ENCODE measurements at regions not wholly inside any gene's neighbourhood (a gene's known extent, or its start where the extent isn't known, plus 50 kb on each side); places are given as distances from the start of the nearest gene placed in this dataset.
A peak's percentile ranks its signal among the peaks of the same experiment; 100 is the strongest.

DNA sequence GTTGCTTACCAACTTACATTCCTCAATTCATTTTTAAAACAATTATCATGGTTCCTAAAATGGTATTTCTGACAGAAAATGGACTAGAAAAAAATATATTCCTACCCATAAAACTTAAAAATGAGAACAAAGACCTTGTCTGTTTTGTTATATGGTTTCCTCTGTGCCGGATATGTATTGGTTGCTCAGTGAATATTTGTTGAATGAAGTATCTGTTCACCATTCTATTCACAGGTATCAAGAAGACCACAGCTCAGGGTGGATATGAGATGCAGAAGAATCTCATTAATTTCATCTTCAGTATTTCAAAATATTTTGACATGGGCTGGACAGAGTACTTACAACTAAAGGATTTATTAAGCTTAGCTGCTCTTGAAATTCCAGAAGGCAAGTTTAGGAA is 58.1 kb downstream of the TUSC7 start:
- no peak for DNase-seq (ENCODE audit: low spot score)

DNA sequence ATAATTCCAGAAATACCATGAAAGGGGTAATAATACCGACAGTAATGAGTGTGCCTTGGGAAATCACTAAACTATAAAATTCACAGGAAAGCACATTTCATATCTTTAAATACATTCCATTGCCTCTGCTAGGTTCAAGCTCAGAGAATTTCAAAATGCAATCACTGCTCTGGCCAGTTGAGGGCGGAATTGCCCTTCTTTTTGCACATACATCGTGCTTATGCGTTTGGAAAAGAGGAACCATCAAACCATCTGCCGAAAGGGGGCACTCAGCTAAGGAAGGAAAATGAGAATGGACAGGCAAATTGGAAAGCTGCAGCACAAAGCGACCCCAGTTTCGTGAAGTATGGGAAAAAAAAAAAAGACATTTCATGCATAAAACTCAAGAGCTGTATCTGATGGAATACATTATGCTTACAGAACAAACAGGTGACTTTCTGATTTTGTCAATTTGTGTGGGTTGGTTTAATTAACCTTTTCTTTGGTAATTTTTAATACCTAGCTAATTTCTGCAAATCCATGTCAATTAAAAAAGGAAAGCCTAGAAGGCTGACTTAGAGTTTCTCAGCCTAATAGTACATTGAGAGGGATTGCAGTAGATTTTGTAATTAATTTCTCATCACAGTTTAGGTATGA is 61.4 kb downstream of the TUSC7 start:
- peak; percentile 77 for DNase-seq (ENCODE audit: low spot score)

DNA sequence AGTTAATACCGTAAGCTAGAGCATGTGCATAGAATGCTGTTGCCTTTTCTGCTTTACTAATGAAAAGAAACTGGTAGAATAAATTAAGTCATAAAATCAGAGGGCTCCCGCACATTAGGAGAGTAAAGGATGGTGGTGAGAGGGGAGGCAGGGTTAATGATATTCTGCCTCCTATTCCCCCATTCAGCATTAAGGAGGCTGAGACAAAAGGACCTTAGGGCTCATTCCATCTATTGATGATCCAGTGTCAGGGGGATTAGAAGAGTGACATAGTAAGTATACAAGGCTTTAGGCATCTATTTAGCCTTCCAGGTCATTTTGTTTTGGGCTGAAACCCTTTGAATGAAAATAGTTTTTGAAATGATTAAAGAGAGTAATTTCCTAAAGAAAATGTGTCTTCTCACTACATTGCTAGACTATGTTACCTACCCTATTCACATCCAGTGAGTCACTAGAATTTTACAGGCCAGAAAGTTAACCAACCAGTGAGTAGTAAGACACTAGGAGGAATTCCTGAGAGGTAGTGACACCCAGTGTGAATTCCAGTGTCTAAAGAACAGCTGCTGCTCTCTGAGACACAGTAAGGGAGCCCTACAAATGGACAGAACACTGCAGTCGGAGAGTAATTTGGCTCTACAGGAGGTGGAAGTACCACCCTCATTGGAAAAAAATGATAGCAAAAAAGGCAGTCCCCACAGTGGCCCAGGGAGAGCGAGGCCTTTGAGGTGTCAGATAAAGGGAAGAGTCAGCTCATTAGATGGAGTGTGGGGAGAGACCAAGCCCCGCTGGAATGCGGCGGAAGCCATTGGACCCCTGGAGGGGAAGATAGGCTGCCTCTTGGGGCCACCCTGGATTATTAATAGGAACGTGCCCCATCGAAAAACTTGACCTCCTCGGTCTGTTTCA is 67.6 kb downstream of the TUSC7 start:
- no peak for DNase-seq (ENCODE audit: low spot score)

GRCh38 chr3:116785226-116785625 is 75.6 kb downstream of the TUSC7 start:
- no peak for DNase-seq (ENCODE audit: low spot score)

DNA sequence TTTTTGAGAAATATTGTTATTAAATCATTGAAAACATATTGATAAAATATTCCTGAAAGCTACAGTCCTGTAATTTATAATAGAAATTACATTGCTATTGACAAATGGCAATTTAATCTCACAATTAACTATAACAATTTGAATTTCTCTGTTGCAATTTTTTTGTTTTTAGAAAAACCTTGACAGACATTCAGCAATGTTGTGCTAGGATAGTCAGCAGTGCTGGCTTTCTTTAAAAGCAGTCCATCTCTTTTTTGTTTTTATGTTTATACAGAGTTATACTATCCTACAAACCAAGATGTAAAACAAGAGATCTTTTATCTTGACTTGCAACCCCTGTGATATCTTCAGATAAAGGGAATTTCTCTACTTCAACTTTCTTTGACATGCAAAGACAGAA is 93.1 kb downstream of the TUSC7 start:
- no peak for DNase-seq (ENCODE audit: low spot score)

DNA sequence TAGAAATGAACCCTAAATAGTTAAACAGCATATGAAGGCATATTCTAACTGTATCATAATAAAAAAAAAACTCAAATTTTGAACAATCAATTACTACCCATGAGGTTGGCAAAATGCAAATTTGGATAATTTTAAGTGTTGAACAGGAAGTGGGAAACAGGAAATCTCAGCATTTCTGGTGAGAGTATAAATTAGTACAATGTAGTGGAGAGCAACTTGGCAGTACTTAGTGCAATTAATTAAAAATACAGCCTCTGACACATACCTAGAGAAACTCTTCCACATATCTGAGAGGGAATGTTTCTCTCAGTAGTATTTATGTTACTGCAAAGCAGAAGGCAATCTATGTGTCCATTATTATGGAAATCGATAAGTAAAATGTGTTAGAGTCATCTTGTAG is 96.8 kb downstream of the TUSC7 start:
- DNase-seq (ENCODE audit: low spot score), result no peak

DNA sequence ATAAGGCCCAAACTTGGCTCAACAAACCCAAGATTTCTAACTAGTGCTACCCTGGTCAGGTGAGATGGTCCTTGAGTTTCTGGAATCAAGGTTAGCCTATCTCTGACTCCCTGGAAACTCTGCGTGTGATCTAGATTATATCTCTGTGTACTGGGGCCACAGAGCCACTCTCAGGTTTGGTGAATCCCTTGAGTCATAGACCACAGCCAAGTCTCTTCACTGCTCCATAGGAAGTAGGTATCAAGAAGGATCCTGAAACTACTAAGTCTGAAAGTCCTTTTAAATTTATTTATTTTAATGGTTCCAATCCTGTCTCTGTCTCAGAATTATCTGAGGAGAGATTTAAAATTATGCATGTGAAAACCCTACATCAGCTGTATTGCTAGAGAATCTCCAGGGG is 99.1 kb downstream of the TUSC7 start:
- no peak for DNase-seq (ENCODE audit: low spot score)

GRCh38 chr3:116809208-116809607 is 99.6 kb downstream of the TUSC7 start:
- DNase-seq (ENCODE audit: low spot score), result no peak

- no peak for DNase-seq (ENCODE audit: low spot score)
Measured at GRCh38 chr3:116811754-116812153, 102.2 kb downstream of the TUSC7 start.

GRCh38 chr3:116812949-116813348 is 103.4 kb downstream of the TUSC7 start:
- DNase-seq (ENCODE audit: low spot score), result no peak

DNA sequence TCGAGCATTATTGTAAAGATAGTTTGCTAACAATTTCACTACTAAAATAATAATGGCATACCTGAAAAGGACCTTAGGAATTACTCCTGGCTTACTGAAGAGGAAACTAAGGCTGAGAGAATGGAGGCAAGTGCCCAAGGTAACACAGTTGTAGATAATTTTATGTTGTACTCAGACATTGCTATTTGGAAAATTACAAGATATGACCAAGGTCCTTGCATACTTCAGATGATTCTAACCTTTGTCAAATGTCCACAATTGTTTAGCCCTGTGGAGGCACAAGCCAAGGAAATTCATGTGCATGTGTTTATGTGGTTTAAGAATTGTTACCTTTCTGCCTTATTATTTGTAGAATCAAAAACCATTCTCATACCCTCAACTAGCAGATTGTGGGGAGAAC is 105.7 kb downstream of the TUSC7 start:
- no peak for DNase-seq (ENCODE audit: low spot score)

GRCh38 chr3:116815831-116816588 is 106.4 kb downstream of the TUSC7 start:
- no peak for DNase-seq (ENCODE audit: low spot score)

DNA sequence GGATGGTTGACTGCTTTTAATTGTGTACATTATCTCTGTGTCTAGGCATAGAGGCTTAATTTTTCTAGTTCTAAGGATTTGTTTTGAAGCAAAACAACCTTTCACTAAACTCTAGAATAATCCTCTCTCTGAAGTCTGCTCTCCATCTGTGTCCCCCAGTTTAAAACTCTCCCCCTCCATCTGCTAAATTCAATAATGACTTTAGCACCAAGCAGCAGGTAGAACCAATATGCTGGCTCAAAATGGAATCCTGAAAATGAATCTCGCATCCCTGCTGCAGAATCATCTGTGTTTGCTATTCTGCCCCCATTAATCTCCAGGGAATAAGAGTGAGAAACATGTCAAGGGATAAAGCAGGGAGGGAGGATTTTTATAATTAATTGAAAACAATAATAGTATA is 111.8 kb downstream of the TUSC7 start:
- no peak for DNase-seq (ENCODE audit: low spot score)

GRCh38 chr3:116824208-116824607 is 114.6 kb downstream of the TUSC7 start:
- DNase-seq (ENCODE audit: low spot score), result no peak

DNA sequence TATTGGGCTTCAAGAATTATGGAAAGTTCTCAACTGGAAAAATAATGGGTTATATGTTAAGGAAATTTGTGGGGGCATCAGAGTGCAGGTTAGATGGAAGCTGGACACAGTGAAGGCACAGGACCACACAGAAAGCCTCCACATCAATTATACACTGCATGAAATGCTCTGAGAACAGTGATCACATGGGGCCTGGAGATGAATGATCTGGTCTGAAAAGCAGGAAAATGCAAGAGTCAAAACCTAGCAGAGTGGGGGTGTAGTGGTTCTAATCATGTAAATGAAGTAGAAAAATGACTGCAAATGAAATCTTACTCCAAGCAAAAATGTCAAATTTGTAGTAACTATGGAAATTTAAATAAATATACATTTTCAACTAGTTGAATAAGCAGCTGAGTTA is 123.6 kb downstream of the TUSC7 start:
- no peak for DNase-seq (ENCODE audit: low spot score)

DNA sequence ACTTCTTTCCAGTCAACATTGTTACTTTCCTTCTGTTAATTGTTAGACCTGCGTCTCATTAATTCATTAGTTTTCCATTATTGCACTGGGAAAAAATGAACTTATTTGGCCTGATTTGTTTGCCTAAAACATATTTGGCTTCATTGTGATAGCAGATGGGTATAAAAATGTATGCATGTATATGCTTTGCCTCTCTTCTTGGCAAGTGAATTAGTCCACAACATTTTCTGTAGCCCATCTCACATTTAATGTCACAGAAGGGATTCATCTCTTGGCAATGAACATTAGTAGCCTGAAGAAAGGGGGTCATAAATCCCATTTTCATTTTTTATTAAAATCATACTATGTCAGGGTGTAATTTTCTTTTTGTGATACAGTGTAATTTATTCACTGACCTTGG is 125.2 kb downstream of the TUSC7 start:
- no peak for DNase-seq (ENCODE audit: low spot score)

- no peak for DNase-seq (ENCODE audit: low spot score)
Measured at GRCh38 chr3:116835658-116836057, 126.1 kb downstream of the TUSC7 start.

DNA sequence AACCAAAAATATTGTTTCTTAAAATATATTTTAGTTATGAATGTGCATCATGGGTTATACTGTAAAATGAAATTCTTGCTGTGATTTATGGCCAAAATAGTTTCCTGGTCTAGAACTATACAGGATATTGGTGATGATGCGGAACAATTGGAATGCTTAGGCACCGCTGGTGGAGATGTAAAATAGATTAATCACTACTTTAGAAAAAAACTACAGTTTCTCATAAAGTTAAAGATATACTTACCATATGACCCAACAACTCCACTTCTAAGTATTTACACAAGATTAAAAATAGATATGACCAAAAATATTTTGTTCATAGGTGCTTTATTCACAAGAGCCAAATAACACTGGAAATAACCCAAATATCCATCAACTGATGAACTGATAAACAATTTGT is 126.7 kb downstream of the TUSC7 start:
- DNase-seq (ENCODE audit: low spot score), result no peak

- no peak for DNase-seq (ENCODE audit: low spot score)
Measured at GRCh38 chr3:116837483-116837882, 127.9 kb downstream of the TUSC7 start.

DNA sequence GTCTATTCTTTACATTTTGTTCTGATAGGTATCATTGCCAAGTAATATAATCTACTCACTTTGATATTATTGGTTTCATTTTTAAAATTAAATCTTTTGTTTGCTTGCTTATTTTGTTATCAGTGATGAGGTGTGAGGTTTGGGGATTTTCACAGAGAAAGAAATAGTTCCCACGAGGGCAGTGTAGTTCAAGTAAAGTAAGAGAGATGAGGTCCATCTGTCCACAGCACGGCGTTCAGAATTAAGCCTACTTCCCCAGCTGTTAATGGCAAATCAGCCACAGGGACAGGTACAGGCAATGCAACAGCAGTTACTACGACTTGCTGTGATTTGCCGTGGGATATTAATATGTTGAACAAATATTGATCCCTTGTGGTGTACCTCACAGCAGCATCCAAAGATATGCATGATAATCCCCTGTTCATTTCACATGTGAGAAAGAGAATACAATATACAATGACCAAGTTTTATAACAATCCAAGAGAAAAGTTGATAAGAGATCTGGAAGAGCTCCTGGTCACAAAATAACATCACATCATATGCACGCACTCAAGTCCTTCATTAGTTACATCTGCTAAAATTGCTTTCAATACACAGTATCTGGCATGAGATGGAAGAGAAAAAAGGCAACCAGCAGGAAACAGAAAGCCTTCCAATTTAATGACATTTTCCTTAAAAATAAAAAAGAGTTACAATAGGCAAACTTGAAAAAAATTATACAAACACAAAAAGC is 131.6 kb downstream of the TUSC7 start:
- no peak for DNase-seq (ENCODE audit: low spot score)

DNA sequence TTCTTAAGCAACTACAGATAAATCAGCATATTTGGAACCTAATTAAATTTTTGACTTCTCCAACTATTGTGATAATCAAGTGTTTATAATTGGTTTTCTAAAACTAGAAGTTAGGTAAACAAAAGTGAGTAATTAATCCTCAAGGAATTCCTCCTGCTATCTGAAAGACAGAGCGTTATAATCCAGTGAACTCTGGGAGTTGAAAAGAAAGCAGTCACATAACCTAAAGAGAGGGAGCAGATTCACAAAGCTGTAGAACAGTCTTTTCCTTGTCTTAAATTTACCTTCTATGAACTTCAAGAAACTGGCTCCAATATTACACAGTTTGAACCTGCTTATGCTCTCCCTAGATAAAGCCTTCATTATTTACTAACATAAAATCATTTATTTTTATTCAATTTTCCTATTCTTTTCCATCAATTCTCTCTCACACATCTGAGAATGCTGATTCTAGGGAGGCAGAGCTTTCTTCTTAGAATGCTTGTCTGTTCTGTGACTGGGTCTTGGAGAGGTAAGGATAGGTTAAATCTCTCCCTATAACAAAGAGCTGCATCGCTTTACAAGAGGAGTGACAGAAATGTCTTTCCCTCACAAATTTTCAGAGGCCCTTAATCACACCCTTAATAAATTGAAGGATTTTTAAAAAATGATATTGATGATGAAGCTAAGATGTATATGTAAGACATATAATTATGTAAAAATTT is 132.8 kb downstream of the TUSC7 start:
- DNase-seq (ENCODE audit: low spot score), result no peak
